ENCODE measurements at regions not wholly inside any gene's neighbourhood (a gene's known extent, or its start where the extent isn't known, plus 50 kb on each side); places are given as distances from the start of the nearest gene placed in this dataset.

DNA sequence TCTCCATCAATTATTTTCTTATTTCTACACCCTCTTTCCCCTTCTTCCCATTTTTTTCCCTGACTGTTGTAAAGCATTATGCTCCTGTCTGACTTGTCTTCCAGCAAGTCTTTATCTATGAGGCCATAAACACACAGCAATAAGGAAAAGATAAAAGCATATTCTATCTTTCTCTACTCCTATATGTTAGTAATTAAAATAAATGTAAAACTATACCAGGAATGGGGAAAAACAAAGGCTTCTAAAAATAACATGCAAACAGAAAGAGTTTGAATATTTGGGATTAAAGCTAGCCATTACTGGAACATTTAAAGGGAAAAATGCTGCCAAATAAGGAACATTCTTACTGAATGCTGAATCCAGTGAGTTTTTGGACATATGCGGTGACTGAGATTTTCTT is 471.7 kb upstream of the HS3ST1 start:
- CTCF ChIA-PET, result no interaction called here

More for the DNA sequence above, 471.7 kb upstream of the HS3ST1 start:
- in situ Hi-C loops (cut with MboI; ENCODE audit: low sequenced_read_pairs), result no loop called here
- peaks cover 5% of the 10 kb centered on the region; the same call in 1 of the 2 replicates for H3K9me3 ChIP-seq (ENCODE audit: control insufficient read depth, insufficient read depth, low read length)
- dilution Hi-C loops (cut with HindIII; ENCODE audit: low sequenced_read_pairs, unreplicated experiment), result no loop called here
- no peak overlapping the region for H2BK15ac ChIP-seq (ENCODE audit: low read depth, low read length)
- no peak overlapping the region for H2AFZ ChIP-seq (replicated peaks; ENCODE audit: low read length, poor library complexity)
- H2AK5ac ChIP-seq (ENCODE audit: low read depth, low read length), result no peak overlapping the region
- no CpG with 5 or more reads among the region's 1 CpG for WGBS, 2 experiments (ENCODE audit: extremely low coverage in 2 of 2, insufficient read length in 1 of 2)
- H3K36me3 ChIP-seq (ENCODE audit: control insufficient read depth, insufficient read depth, low read length), result no peaks in the 10 kb centered on the region
- no peak overlapping the region for H2BK20ac ChIP-seq (ENCODE audit: low read depth, low read length)
- H3K14ac ChIP-seq (replicated peaks; ENCODE audit: low read depth, low read length), result no peak overlapping the region
- H3K4me1 ChIP-seq (ENCODE audit: control insufficient read depth, insufficient read depth, low read length), result no peaks in the 10 kb centered on the region
- no peak overlapping the region for H3K27ac ChIP-seq (ENCODE audit: insufficient read depth, low read length)
- H2AK9ac ChIP-seq (replicated peaks; ENCODE audit: low read depth, low read length, poor library complexity), result no peak overlapping the region
- H4K5ac ChIP-seq (ENCODE audit: low read depth, low read length), result no peak overlapping the region
- H3K18ac ChIP-seq (ENCODE audit: low read depth, low read length), result no peak overlapping the region
- no peaks in the 10 kb centered on the region for H4K20me1 ChIP-seq (ENCODE audit: insufficient read depth, low read length)
- H3K4me3 ChIP-seq (ENCODE audit: insufficient read depth, low read depth, low read length), result no peak overlapping the region
- POLR2A ChIA-PET (ENCODE audit: unreplicated experiment), result no interaction called here
- H2BK5ac ChIP-seq (ENCODE audit: low read depth, low read length, poor library complexity, severe bottlenecking), result no peak overlapping the region
- intact Hi-C loops (cut with micrococcal nuclease), result no loop called here
- no peaks in the 10 kb centered on the region for H3K9me1 ChIP-seq (ENCODE audit: insufficient read depth, low read length)
- H3K56ac ChIP-seq (ENCODE audit: extremely low read depth, insufficient read depth, low read length), result no peak overlapping the region
- no peak for DNase-seq
- no peak overlapping the region for H3K23ac ChIP-seq (ENCODE audit: low read depth, low read length)
- BruUV-seq (replicated peaks), result no TSS peak
- TF ChIP-seq CEBPB (IDR thresholded peaks at IDR 0.05; ENCODE audit: low read depth, low read length) (no peak), RCOR1 (IDR thresholded peaks at IDR 0.05; ENCODE audit: insufficient replicate concordance, low read length) (no peak), CHD1 (IDR thresholded peaks at IDR 0.05; ENCODE audit: low read depth, low read length) (no peak), RFX5 (IDR thresholded peaks at IDR 0.05; ENCODE audit: low read depth, low read length) (no peak), MAZ (IDR thresholded peaks at IDR 0.05; ENCODE audit: borderline replicate concordance, low read depth, low read length) (no peak), NFE2L2 (IDR thresholded peaks at IDR 0.05; ENCODE audit: low read depth, low read length) (no peak), BHLHE40 (IDR thresholded peaks at IDR 0.05; ENCODE audit: low read depth, low read length) (no peak), POLR2A (IDR thresholded peaks at IDR 0.05; ENCODE audit: low read depth, low read length) (no peak)
- TF ChIP-seq, protein P1, sequence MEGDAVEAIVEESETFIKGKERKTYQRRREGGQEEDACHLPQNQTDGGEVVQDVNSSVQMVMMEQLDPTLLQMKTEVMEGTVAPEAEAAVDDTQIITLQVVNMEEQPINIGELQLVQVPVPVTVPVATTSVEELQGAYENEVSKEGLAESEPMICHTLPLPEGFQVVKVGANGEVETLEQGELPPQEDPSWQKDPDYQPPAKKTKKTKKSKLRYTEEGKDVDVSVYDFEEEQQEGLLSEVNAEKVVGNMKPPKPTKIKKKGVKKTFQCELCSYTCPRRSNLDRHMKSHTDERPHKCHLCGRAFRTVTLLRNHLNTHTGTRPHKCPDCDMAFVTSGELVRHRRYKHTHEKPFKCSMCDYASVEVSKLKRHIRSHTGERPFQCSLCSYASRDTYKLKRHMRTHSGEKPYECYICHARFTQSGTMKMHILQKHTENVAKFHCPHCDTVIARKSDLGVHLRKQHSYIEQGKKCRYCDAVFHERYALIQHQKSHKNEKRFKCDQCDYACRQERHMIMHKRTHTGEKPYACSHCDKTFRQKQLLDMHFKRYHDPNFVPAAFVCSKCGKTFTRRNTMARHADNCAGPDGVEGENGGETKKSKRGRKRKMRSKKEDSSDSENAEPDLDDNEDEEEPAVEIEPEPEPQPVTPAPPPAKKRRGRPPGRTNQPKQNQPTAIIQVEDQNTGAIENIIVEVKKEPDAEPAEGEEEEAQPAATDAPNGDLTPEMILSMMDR (conservative IDR thresholded peaks at IDR 0.05; ENCODE audit: low read depth, low read length), result no peak
- TF ChIP-seq, protein P2, sequence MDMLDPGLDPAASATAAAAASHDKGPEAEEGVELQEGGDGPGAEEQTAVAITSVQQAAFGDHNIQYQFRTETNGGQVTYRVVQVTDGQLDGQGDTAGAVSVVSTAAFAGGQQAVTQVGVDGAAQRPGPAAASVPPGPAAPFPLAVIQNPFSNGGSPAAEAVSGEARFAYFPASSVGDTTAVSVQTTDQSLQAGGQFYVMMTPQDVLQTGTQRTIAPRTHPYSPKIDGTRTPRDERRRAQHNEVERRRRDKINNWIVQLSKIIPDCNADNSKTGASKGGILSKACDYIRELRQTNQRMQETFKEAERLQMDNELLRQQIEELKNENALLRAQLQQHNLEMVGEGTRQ (IDR thresholded peaks at IDR 0.05; ENCODE audit: low read depth, low read length), result no peak
- H4K91ac ChIP-seq (ENCODE audit: insufficient read depth, low read depth, low read length), result no peak overlapping the region
- no peak overlapping the region for H3K9ac ChIP-seq (ENCODE audit: low read depth, low read length)
- no peak overlapping the region for H3K4ac ChIP-seq (ENCODE audit: low read depth, low read length)
- no peak overlapping the region for H4K8ac ChIP-seq (ENCODE audit: low read depth in 2 of 2, low read length in 2 of 2)
- H3K4me2 ChIP-seq (ENCODE audit: low read depth, low read length), result no peak overlapping the region
- no peak for ATAC-seq (ENCODE audit: low read depth)
- H2BK120ac ChIP-seq (ENCODE audit: low read depth, low read length), result no peak overlapping the region
- H3K79me1 ChIP-seq (ENCODE audit: low read depth in 1 of 2, low read length in 2 of 2), result no peaks in the 10 kb centered on the region
- H3K27me3 ChIP-seq (ENCODE audit: control insufficient read depth, insufficient read depth, low read length), result no peaks in the 10 kb centered on the region
